ENCODE measurements at regions not wholly inside any gene's neighbourhood (a gene's known extent, or its start where the extent isn't known, plus 50 kb on each side); places are given as distances from the start of the nearest gene placed in this dataset.

GRCh38 chr6:15947923-15948322 lies 181.0 kb upstream of the MYLIP start:
- TF ChIP-seq FOXK2 (IDR thresholded peaks at IDR 0.05) (no peak), ZNF384 (IDR thresholded peaks at IDR 0.05) (no peak), HDGF (IDR thresholded peaks at IDR 0.05; ENCODE audit: borderline replicate concordance) (no peak), NFRKB (IDR thresholded peaks at IDR 0.05) (no peak), SUZ12 (IDR thresholded peaks at IDR 0.05) (no peak), L3MBTL2 (conservative IDR thresholded peaks at IDR 0.05) (no peak), TARDBP (IDR thresholded peaks at IDR 0.05) (no peak), PKNOX1 (IDR thresholded peaks at IDR 0.05) (no peak), BHLHE40 (IDR thresholded peaks at IDR 0.05; ENCODE audit: borderline replicate concordance) (no peak), ARNT (IDR thresholded peaks at IDR 0.05) (no peak), SP1 (IDR thresholded peaks at IDR 0.05) (no peak), LEF1 (IDR thresholded peaks at IDR 0.05; ENCODE audit: borderline replicate concordance) (no peak), ELF4 (IDR thresholded peaks at IDR 0.05) (no peak), FOXA1 (IDR thresholded peaks at IDR 0.05) (no peak), FOXM1 (IDR thresholded peaks at IDR 0.05; ENCODE audit: borderline replicate concordance) (no peak), CTBP1 (IDR thresholded peaks at IDR 0.05; ENCODE audit: borderline replicate concordance) (no peak)
- ChIA-PET POLR2A (no interaction called here), CTCF (interaction anchor here (1.1 kb wide), 1 partner anchor 257 kb away, joined by 5 read pairs; no protein-coding TSS in a partner anchor)
- no peak for DNase-seq (ENCODE audit: extremely low spot score)

DNA sequence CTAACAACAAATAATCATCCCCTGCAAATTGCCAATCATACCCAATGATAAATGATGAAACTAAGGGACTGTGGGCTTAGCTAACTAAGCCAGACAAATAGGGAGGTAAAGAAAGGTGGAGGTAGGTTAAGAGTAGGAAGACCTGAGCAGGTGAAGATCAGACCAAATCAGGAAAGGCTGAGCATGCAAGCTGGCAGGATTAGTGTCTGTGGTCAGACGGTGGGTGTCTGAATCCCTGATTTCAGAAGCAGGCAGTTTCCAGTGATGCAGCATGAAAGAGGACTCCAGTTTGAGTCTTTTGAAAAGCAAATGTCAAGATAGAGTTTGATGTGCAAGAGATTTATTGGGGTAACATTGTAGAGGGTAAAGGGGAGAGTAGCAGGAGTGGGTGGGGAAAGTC lies 181.4 kb upstream of the MYLIP start:
- ChIA-PET POLR2A (no interaction called here), CTCF (no interaction called here)
- DNase-seq (ENCODE audit: extremely low spot score): no peak
- no peak for TF ChIP-seq ARNT (IDR thresholded peaks at IDR 0.05)

DNA sequence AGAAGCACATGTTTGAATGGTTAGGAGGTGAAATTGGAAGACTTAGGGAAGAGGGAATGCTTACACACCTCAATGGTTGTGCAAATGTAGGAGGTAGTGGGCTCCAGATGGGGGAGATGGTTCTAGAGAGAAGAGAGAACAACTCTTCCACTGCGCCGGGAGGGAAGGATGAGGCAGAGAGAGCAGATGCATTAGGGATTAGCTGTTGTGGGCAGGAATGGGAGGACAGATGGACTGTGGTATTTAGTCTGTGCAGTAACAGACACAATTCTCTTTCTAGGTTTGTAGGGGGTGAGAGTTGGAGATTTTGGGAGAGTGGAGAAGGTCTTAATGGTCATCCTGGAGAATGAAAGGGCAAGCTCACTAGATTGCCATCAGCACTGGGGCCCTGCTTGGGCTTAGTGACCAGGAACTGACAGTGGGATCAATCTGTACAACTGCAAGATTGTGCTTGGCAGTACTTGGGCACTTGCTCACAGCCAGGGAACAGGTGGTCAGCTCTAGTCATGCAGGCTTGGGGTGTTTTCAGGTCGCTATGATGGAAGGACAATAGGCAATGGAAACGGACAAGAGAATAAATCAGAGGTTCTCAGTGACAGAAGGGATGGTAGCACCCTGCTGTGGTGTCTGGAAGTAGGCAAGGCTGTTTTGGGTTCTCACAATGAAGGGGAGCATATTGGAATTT lies 182.0 kb upstream of the MYLIP start:
- no peak for DNase-seq (ENCODE audit: extremely low spot score)
- ChIA-PET POLR2A (no interaction called here), CTCF (no interaction called here)
- TF ChIP-seq ZNF384 (IDR thresholded peaks at IDR 0.05): no peak
- TF ChIP-seq BHLHE40 (IDR thresholded peaks at IDR 0.05; ENCODE audit: borderline replicate concordance): no peak
- no peak for TF ChIP-seq L3MBTL2 (conservative IDR thresholded peaks at IDR 0.05)
- TF ChIP-seq ELF4 (IDR thresholded peaks at IDR 0.05): no peak

- TF ChIP-seq L3MBTL2 (conservative IDR thresholded peaks at IDR 0.05) (no peak), FOXM1 (IDR thresholded peaks at IDR 0.05; ENCODE audit: borderline replicate concordance) (no peak), HDGF (IDR thresholded peaks at IDR 0.05; ENCODE audit: borderline replicate concordance) (no peak), LEF1 (IDR thresholded peaks at IDR 0.05; ENCODE audit: borderline replicate concordance) (no peak), NFRKB (IDR thresholded peaks at IDR 0.05) (no peak), FOXA1 (IDR thresholded peaks at IDR 0.05) (no peak), SUZ12 (IDR thresholded peaks at IDR 0.05) (no peak)
- POLR2A ChIA-PET: no interaction called here
- no peak for DNase-seq (ENCODE audit: extremely low spot score)
- CTCF ChIA-PET: no interaction called here
Measured at GRCh38 chr6:15945593-15946159, 183.2 kb upstream of the MYLIP start.

- ChIA-PET POLR2A (no interaction called here), CTCF (interaction anchor here (0.5 kb wide), 1 partner anchor 21 kb away, joined by 3 read pairs; no protein-coding TSS in a partner anchor)
- TF ChIP-seq HDGF (IDR thresholded peaks at IDR 0.05; ENCODE audit: borderline replicate concordance) (no peak), ELF4 (IDR thresholded peaks at IDR 0.05) (no peak), FOXA1 (IDR thresholded peaks at IDR 0.05) (no peak), ARNT (IDR thresholded peaks at IDR 0.05) (no peak), PKNOX1 (IDR thresholded peaks at IDR 0.05) (no peak), BHLHE40 (IDR thresholded peaks at IDR 0.05; ENCODE audit: borderline replicate concordance) (no peak), NFRKB (IDR thresholded peaks at IDR 0.05) (no peak), LEF1 (IDR thresholded peaks at IDR 0.05; ENCODE audit: borderline replicate concordance) (no peak), ZNF384 (IDR thresholded peaks at IDR 0.05) (no peak), SP1 (IDR thresholded peaks at IDR 0.05) (no peak), TARDBP (IDR thresholded peaks at IDR 0.05) (no peak), SUZ12 (IDR thresholded peaks at IDR 0.05) (no peak), FOXK2 (IDR thresholded peaks at IDR 0.05) (no peak), L3MBTL2 (conservative IDR thresholded peaks at IDR 0.05) (no peak), CTBP1 (IDR thresholded peaks at IDR 0.05; ENCODE audit: borderline replicate concordance) (no peak), FOXM1 (IDR thresholded peaks at IDR 0.05; ENCODE audit: borderline replicate concordance) (no peak)
- no peak for DNase-seq (ENCODE audit: extremely low spot score)
Measured at GRCh38 chr6:15943423-15943822, 185.5 kb upstream of the MYLIP start.

DNA sequence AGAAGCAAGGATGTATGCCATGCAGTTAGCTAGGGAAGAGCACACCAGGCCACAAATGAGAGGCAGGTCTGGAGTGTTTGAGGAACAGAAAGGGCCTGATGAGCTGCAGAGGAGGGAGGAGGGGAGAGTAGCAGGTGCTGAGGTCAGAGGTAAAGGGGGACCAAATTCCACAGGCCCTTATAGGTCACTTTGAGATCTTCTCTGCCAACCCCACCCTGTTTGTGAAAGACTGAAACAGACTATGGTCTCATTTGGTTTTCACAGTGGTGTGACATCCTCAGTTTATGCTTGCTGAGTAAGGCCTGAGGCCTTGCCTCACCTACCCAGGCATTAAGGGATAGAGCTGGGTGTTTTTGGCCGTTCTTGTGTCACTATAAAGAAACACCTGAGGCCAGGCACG lies 187.7 kb upstream of the MYLIP start:
- CTCF ChIA-PET: no interaction called here
- no peak for DNase-seq (ENCODE audit: extremely low spot score)
- POLR2A ChIA-PET: no interaction called here
- TF ChIP-seq SP1 (IDR thresholded peaks at IDR 0.05) (no peak), NFRKB (IDR thresholded peaks at IDR 0.05) (no peak), L3MBTL2 (conservative IDR thresholded peaks at IDR 0.05) (no peak), BHLHE40 (IDR thresholded peaks at IDR 0.05; ENCODE audit: borderline replicate concordance) (no peak), TARDBP (IDR thresholded peaks at IDR 0.05) (no peak), FOXA1 (IDR thresholded peaks at IDR 0.05) (no peak), ELF4 (IDR thresholded peaks at IDR 0.05) (no peak), PKNOX1 (IDR thresholded peaks at IDR 0.05) (no peak), LEF1 (IDR thresholded peaks at IDR 0.05; ENCODE audit: borderline replicate concordance) (no peak), SUZ12 (IDR thresholded peaks at IDR 0.05) (no peak)

All from HEK293T (cell line).